WTC11 (cell line): ENCODE measurements at regions not wholly inside any gene's neighbourhood (a gene's known extent, or its start where the extent isn't known, plus 50 kb on each side); places are given as distances from the start of the nearest gene placed in this dataset.

Experiments
- CTCF ChIP-seq: fragments of 200-600 bp; IDR thresholded peaks from 2 replicates; pipeline ENCODE4 v1.8.0; 2022; ENCODE audit warnings: antibody characterized with exemption
- ZNF416 ChIP-seq: fragments of 250-450 bp; sonication (Bioruptor Pico); IDR thresholded peaks from 2 replicates; pipeline ENCODE4 v1.9.0; 2021; ENCODE audit warnings: mild to moderate bottlenecking, inconsistent platforms
- TF ChIP-seq, protein P1 (sequence below): sonication (generic); formaldehyde crosslinking; IDR thresholded peaks from 2 replicates; pipeline ENCODE4 v1.8.0; 2022; ENCODE audit warnings: mild to moderate bottlenecking, missing genetic modification reagents
- TF ChIP-seq, protein P2 (sequence below): sonication (generic); formaldehyde crosslinking; IDR thresholded peaks from 2 replicates; pipeline ENCODE4 v1.8.1; 2022; ENCODE audit warnings: missing genetic modification reagents, borderline replicate concordance

- TF ChIP-seq, protein P1, sequence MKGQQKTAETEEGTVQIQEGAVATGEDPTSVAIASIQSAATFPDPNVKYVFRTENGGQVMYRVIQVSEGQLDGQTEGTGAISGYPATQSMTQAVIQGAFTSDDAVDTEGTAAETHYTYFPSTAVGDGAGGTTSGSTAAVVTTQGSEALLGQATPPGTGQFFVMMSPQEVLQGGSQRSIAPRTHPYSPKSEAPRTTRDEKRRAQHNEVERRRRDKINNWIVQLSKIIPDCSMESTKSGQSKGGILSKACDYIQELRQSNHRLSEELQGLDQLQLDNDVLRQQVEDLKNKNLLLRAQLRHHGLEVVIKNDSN (CRISPR knock-in tag): no peak
- no peak for TF ChIP-seq CTCF
- no peak for TF ChIP-seq ZNF416 (CRISPR knock-in tag)
- TF ChIP-seq, protein P2, sequence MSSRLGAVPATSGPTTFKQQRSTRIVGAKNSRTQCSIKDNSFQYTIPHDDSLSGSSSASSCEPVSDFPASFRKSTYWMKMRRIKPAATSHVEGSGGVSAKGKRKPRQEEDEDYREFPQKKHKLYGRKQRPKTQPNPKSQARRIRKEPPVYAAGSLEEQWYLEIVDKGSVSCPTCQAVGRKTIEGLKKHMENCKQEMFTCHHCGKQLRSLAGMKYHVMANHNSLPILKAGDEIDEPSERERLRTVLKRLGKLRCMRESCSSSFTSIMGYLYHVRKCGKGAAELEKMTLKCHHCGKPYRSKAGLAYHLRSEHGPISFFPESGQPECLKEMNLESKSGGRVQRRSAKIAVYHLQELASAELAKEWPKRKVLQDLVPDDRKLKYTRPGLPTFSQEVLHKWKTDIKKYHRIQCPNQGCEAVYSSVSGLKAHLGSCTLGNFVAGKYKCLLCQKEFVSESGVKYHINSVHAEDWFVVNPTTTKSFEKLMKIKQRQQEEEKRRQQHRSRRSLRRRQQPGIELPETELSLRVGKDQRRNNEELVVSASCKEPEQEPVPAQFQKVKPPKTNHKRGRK: no peak
Observed at GRCh38 chr1:102071451-102071850, 74.7 kb upstream of the OLFM3 start.
